ENCODE measurements at regions not wholly inside any gene's neighbourhood (a gene's known extent, or its start where the extent isn't known, plus 50 kb on each side); places are given as distances from the start of the nearest gene placed in this dataset.

DNA sequence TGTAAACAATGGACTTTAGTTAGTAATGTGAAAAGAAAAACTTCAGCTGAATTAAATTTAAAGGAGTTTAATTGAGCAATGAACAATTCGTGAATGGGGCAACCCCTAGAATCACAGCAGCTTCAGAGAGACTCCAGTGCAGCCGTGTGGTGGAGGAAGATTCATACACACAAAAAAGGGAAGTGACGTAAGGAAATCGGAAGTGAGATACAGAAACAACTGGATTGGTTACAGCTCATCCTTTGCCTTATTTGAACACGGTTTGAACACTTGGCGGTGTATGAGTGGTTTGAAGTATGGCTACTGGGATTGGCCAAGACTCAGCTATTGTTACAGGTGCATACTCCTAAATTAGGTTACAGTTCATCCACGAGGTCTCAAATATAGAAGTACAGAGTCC is 460.4 kb upstream of the ASIC2 start:
- Histone ChIP-seq H3K79me2 (ENCODE audit: insufficient read depth, low read length) (no peaks in the 10 kb centered on the region), H4K20me1 (ENCODE audit: insufficient read depth, low read length) (no peaks in the 10 kb centered on the region), H3K9me3 (ENCODE audit: low read depth, low read length) (no peaks in the 10 kb centered on the region), H3K36me3 (ENCODE audit: insufficient read depth, low read length) (no peaks in the 10 kb centered on the region), H3K4me3 (ENCODE audit: insufficient read depth, low read length) (no peak overlapping the region), H3K4me1 (ENCODE audit: insufficient read depth, low read length) (no peaks in the 10 kb centered on the region), H3K27ac (ENCODE audit: low read depth, low read length) (no peak overlapping the region), H3K27me3 (ENCODE audit: insufficient read depth, low read length) (no peaks in the 10 kb centered on the region), H2AFZ (ENCODE audit: low read length) (no peak overlapping the region), H3K4me2 (ENCODE audit: insufficient read depth, low read length) (no peak overlapping the region)
- DNase-seq (ENCODE audit: insufficient read length, low spot score, missing footprints), result no peak
- TF ChIP-seq, protein P1, sequence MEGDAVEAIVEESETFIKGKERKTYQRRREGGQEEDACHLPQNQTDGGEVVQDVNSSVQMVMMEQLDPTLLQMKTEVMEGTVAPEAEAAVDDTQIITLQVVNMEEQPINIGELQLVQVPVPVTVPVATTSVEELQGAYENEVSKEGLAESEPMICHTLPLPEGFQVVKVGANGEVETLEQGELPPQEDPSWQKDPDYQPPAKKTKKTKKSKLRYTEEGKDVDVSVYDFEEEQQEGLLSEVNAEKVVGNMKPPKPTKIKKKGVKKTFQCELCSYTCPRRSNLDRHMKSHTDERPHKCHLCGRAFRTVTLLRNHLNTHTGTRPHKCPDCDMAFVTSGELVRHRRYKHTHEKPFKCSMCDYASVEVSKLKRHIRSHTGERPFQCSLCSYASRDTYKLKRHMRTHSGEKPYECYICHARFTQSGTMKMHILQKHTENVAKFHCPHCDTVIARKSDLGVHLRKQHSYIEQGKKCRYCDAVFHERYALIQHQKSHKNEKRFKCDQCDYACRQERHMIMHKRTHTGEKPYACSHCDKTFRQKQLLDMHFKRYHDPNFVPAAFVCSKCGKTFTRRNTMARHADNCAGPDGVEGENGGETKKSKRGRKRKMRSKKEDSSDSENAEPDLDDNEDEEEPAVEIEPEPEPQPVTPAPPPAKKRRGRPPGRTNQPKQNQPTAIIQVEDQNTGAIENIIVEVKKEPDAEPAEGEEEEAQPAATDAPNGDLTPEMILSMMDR (IDR thresholded peaks at IDR 0.05; ENCODE audit: extremely low read depth, low read depth, low read length), result no peak

DNA sequence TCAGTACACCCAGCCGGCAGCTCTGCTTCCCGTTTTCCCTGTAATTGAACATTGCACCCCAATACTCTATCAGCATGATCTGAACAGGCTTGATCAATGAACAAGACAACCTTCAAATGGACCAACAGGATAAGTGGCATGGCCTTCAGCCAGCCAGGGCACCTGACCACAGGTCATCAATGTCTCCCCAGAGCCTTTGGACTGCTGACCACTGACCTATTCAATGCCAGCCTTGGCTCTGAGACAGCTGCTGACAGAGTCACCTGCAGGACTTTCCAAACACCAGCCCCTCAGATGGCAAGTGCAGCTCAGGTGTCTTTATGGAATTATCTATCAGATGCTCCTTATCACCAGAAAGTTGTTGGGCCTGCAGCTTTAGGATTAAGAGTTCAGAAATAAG is 462.9 kb upstream of the ASIC2 start:
- H3K4me3 ChIP-seq (ENCODE audit: insufficient read depth, low read length), result no peak overlapping the region

DNA sequence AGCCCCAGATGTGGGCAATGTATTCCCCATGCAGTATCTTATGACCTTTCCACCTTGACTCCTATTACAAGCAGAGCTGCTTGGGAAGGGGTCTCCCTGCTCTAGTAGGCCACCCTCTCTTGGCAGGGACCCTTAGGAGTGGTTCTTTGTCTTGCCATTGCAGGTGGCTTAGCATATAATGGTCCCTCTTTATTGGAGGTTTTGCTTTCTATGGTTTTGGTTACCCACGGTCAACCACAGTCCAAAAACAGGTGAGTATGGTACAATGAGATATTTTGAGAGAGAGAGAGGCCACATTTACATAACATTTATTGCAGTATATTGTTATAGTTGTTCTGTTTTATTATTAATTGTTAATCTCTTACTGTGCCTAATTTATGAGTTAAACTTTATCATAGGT is 472.8 kb upstream of the ASIC2 start:
- Histone ChIP-seq H3K27me3 (ENCODE audit: insufficient read depth, low read length) (no peaks in the 10 kb centered on the region), H3K4me1 (ENCODE audit: insufficient read depth, low read length) (no peaks in the 10 kb centered on the region), H3K4me2 (ENCODE audit: insufficient read depth, low read length) (no peak overlapping the region), H3K9me3 (ENCODE audit: low read depth, low read length) (peaks cover 2% of the 10 kb centered on the region), H2AFZ (ENCODE audit: low read length) (no peak overlapping the region), H4K20me1 (ENCODE audit: insufficient read depth, low read length) (no peaks in the 10 kb centered on the region), H3K36me3 (ENCODE audit: insufficient read depth, low read length) (no peaks in the 10 kb centered on the region), H3K79me2 (ENCODE audit: insufficient read depth, low read length) (no peaks in the 10 kb centered on the region), H3K4me3 (ENCODE audit: insufficient read depth, low read length) (no peak overlapping the region), H3K27ac (ENCODE audit: low read depth, low read length) (no peak overlapping the region)
- no peak for DNase-seq (ENCODE audit: insufficient read length, low spot score, missing footprints)
- TF ChIP-seq, protein P1 (IDR thresholded peaks at IDR 0.05; ENCODE audit: extremely low read depth, low read depth, low read length), result no peak

More for the DNA sequence above, 462.9 kb upstream of the ASIC2 start:
- Histone ChIP-seq H3K79me2 (ENCODE audit: insufficient read depth, low read length) (no peaks in the 10 kb centered on the region), H3K36me3 (ENCODE audit: insufficient read depth, low read length) (no peaks in the 10 kb centered on the region), H2AFZ (ENCODE audit: low read length) (no peak overlapping the region), H3K9me3 (ENCODE audit: low read depth, low read length) (no peaks in the 10 kb centered on the region), H3K27ac (ENCODE audit: low read depth, low read length) (no peak overlapping the region), H3K27me3 (ENCODE audit: insufficient read depth, low read length) (no peaks in the 10 kb centered on the region), H3K4me1 (ENCODE audit: insufficient read depth, low read length) (no peaks in the 10 kb centered on the region), H3K4me2 (ENCODE audit: insufficient read depth, low read length) (no peak overlapping the region), H4K20me1 (ENCODE audit: insufficient read depth, low read length) (no peaks in the 10 kb centered on the region)
- no peak for DNase-seq (ENCODE audit: insufficient read length, low spot score, missing footprints)
- TF ChIP-seq, protein P1 (IDR thresholded peaks at IDR 0.05; ENCODE audit: extremely low read depth, low read depth, low read length), result no peak

DNA sequence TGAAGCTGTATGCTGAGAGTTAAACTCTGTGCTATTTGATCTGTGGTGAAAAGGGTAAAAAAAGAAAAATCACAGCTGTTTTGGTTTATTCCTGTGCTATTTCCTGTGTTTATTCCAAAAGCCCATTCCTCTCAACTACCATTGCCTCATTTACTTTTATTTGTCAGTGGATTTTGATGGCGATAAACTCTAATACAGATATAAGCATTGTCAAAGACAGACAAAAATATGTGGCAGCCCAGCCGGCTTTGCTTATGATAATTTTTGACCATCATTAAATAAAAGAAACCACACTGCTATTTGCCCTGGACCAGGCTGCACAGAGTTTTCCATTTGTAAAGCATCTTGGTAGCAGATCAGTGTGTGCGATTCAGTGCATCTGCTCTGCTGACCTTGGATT is 473.6 kb upstream of the ASIC2 start:
- Histone ChIP-seq H3K4me3 (ENCODE audit: insufficient read depth, low read length) (no peak overlapping the region), H3K4me1 (ENCODE audit: insufficient read depth, low read length) (no peaks in the 10 kb centered on the region), H3K27ac (ENCODE audit: low read depth, low read length) (no peak overlapping the region), H3K79me2 (ENCODE audit: insufficient read depth, low read length) (no peaks in the 10 kb centered on the region), H3K36me3 (ENCODE audit: insufficient read depth, low read length) (no peaks in the 10 kb centered on the region), H4K20me1 (ENCODE audit: insufficient read depth, low read length) (no peaks in the 10 kb centered on the region), H3K27me3 (ENCODE audit: insufficient read depth, low read length) (no peaks in the 10 kb centered on the region), H3K9me3 (ENCODE audit: low read depth, low read length) (peaks cover 2% of the 10 kb centered on the region), H3K4me2 (ENCODE audit: insufficient read depth, low read length) (no peak overlapping the region), H2AFZ (ENCODE audit: low read length) (no peak overlapping the region)
- no peak for DNase-seq (ENCODE audit: insufficient read length, low spot score, missing footprints)
- TF ChIP-seq, protein P1 (IDR thresholded peaks at IDR 0.05; ENCODE audit: extremely low read depth, low read depth, low read length), result no peak
